ENCODE measurements at regions not wholly inside any gene's neighbourhood (a gene's known extent, or its start where the extent isn't known, plus 50 kb on each side); places are given as distances from the start of the nearest gene placed in this dataset.

DNA sequence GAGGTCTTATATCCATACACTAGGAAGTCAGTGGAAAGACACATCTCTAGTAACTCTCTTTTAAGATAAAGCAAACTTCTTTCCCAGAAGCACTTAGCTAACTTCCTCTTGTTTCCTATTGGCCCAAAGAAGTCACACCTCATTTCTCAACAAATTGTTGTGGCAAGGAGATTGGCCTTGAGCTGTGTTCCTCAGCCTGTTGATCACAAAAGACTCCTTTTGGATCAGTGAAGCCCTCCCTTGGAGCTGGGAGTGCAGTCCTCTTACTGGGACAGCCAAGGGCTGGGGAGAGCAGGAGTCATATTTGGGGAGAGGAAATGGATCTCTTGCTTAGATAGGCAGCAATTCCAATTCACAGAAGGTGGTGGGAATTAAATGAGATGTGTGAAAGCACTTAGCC, 51.2 kb upstream of the DAPL1 start:
- TF ChIP-seq, protein P1, sequence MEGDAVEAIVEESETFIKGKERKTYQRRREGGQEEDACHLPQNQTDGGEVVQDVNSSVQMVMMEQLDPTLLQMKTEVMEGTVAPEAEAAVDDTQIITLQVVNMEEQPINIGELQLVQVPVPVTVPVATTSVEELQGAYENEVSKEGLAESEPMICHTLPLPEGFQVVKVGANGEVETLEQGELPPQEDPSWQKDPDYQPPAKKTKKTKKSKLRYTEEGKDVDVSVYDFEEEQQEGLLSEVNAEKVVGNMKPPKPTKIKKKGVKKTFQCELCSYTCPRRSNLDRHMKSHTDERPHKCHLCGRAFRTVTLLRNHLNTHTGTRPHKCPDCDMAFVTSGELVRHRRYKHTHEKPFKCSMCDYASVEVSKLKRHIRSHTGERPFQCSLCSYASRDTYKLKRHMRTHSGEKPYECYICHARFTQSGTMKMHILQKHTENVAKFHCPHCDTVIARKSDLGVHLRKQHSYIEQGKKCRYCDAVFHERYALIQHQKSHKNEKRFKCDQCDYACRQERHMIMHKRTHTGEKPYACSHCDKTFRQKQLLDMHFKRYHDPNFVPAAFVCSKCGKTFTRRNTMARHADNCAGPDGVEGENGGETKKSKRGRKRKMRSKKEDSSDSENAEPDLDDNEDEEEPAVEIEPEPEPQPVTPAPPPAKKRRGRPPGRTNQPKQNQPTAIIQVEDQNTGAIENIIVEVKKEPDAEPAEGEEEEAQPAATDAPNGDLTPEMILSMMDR (IDR thresholded peaks at IDR 0.05): no peak
- TF ChIP-seq POLR2AphosphoS5 (IDR thresholded peaks at IDR 0.05) (no peak), POLR2A (IDR thresholded peaks at IDR 0.05) (no peak)

Data from prostate gland (tissue), 2 donors.